Gastrocnemius medialis (tissue), 4 donors: ENCODE measurements at regions not wholly inside any gene's neighbourhood (a gene's known extent, or its start where the extent isn't known, plus 50 kb on each side); places are given as distances from the start of the nearest gene placed in this dataset.

Experiments
- ATAC-seq, 2 donors: fragments of 150-250 bp; one replicate each; pipeline ENCODE4 v1.9.1; 2016
- DNase-seq, 2 donors: peaks; one replicate each; pipeline ENCODE4 v3.0.0-alpha.2; 2019
- H3K27ac ChIP-seq, 4 donors: fragments of 200-600 bp; sonication (generic); 1 replicate in 1 of 4; 2 replicates in 3 of 4; pipeline ENCODE4 v1.5.1; 2016 to 2018; ENCODE audit warnings: mild to moderate bottlenecking in 2 of 4, moderate library complexity in 1 of 4
- H3K27me3 ChIP-seq, 3 donors: fragments of 200-600 bp; sonication (generic) in 2 of 3; 1 replicate in 1 of 3; 2 replicates in 2 of 3; pipeline versions ENCODE4 v1.5.1 to v1.6.0; 2016 to 2019; ENCODE audit warnings: mild to moderate bottlenecking in 1 of 3, moderate library complexity in 1 of 3
- H3K36me3 ChIP-seq, 2 donors: fragments of 200-600 bp; sonication (generic) in 1 of 2; one replicate each; pipeline ENCODE4 v1.5.1; 2017 to 2018
- H3K4me1 ChIP-seq, 2 donors: fragments of 200-600 bp; sonication (generic) in 1 of 2; one replicate each; pipeline ENCODE4 v1.5.1; 2016 to 2017; ENCODE audit warnings: mild to moderate bottlenecking in 2 of 2
- H3K4me3 ChIP-seq, 4 donors: fragments of 200-600 bp; sonication (generic) in 3 of 4; 1 replicate in 1 of 4; 2 replicates in 3 of 4; pipeline ENCODE4 v1.5.1; 2016 to 2019; ENCODE audit warnings: mild to moderate bottlenecking in 2 of 4
- H3K9me3 ChIP-seq, 3 donors: fragments of 200-600 bp; sonication (generic) in 2 of 3; 1 replicate in 1 of 3; 2 replicates in 2 of 3; pipeline ENCODE4 v1.5.1; 2016 to 2019
- CTCF ChIP-seq, 5 experiments: fragments of 450-650 bp in 3 of 5; fragments of 200-600 bp in 2 of 5; sonication (generic) in 2 of 5; IDR thresholded peaks in 4 of 5; conservative IDR thresholded peaks in 1 of 5; 1 replicate in 4 of 5; 2 replicates in 1 of 5; pipeline ENCODE4 v1.5.1; 2016 to 2019; ENCODE audit warnings: antibody characterized with exemption in 5 of 5, mild to moderate bottlenecking in 3 of 5, moderate library complexity in 3 of 5
- POLR2A ChIP-seq, 2 donors: fragments of 450-650 bp; IDR thresholded peaks; one replicate each; pipeline ENCODE4 v1.6.1; 2017; ENCODE audit warnings: antibody characterized with exemption in 2 of 2, mild to moderate bottlenecking in 2 of 2, moderate library complexity in 2 of 2
- in situ Hi-C, 4 donors: fragments of 200-750 bp; cut with MboI; loops; one replicate each; pipeline versions ENCODE4 v1.15.0 to v1.8.0; 2017; ENCODE audit warnings: low sequenced_read_pairs in 4 of 4
- intact Hi-C: fragments of 100-400 bp; cut with DNase I; formaldehyde crosslinking; loops from one replicate; pipeline ENCODE4 v1.15.1; 2023; ENCODE audit warnings: low total_unique reads

GRCh38 chr17:63171428-63172393 is 205.7 kb downstream of the TANC2 start:
- no peaks in the 10 kb centered on the region for H3K9me3 ChIP-seq
- no peak overlapping the region for H3K27ac ChIP-seq
- H3K36me3 ChIP-seq, result no peaks in the 10 kb centered on the region
- H3K4me1 ChIP-seq, result peaks cover 0 to 3% of the 10 kb centered on the region in 2 donors
- DNase-seq (no peak), ATAC-seq (no peak)
- in situ Hi-C loops (no loop called here), intact Hi-C loops (no loop called here)
- TF ChIP-seq POLR2A (IDR thresholded peaks at IDR 0.05) (no peak), CTCF (IDR thresholded peaks at IDR 0.05 in 4 of 5, conservative IDR thresholded peaks at IDR 0.05 in 1 of 5) (no peak)
- H3K4me3 ChIP-seq, result no peak overlapping the region
- no peaks in the 10 kb centered on the region for H3K27me3 ChIP-seq

- in situ Hi-C loops, result no loop called here
These were observed 207.4 kb downstream of the TANC2 start for GRCh38 chr17:63173450-63173849.

DNA sequence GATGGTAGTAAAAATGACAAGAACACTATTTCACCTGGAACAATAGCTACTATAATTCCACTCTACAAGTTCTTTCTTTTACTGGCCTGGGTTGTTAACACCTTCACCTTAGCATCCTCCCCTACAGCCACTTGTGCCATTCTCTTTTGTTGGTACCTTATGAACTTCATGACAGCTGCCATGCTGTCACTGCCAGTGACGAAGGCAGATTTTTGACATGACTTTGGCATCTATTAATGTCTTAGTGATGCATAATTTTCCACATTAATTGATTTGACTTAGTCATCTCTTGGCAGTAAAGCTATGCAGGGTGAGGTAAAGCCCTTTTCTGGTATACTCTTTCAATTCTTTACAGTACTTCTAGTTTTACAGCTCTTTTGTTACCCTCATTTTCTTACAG is 207.9 kb downstream of the TANC2 start:
- H3K27ac ChIP-seq, result no peak overlapping the region
- TF ChIP-seq CTCF (IDR thresholded peaks at IDR 0.05 in 4 of 5, conservative IDR thresholded peaks at IDR 0.05 in 1 of 5), result no peak
- no peak for TF ChIP-seq POLR2A (IDR thresholded peaks at IDR 0.05)
- no peaks in the 10 kb centered on the region for H3K36me3 ChIP-seq
- H3K27me3 ChIP-seq, result no peaks in the 10 kb centered on the region
- DNase-seq (no peak), ATAC-seq (no peak)
- intact Hi-C loops (no loop called here), in situ Hi-C loops (no loop called here)
- no peak overlapping the region for H3K4me3 ChIP-seq
- peaks cover 0 to 3% of the 10 kb centered on the region in 2 donors for H3K4me1 ChIP-seq
- H3K9me3 ChIP-seq, result no peaks in the 10 kb centered on the region

More at GRCh38 chr17:63173450-63173849, 207.4 kb downstream of the TANC2 start:
- no peak for DNase-seq
- no peak for ATAC-seq
- H3K27me3 ChIP-seq, result no peaks in the 10 kb centered on the region
- no peak overlapping the region for H3K4me3 ChIP-seq
- intact Hi-C loops, result no loop called here
- no peaks in the 10 kb centered on the region for H3K9me3 ChIP-seq
- no peaks in the 10 kb centered on the region for H3K36me3 ChIP-seq
- TF ChIP-seq CTCF (IDR thresholded peaks at IDR 0.05 in 4 of 5, conservative IDR thresholded peaks at IDR 0.05 in 1 of 5), result no peak
- TF ChIP-seq POLR2A (IDR thresholded peaks at IDR 0.05), result no peak
- H3K27ac ChIP-seq, result no peak overlapping the region
- H3K4me1 ChIP-seq, result peaks cover 0 to 3% of the 10 kb centered on the region in 2 donors

DNA sequence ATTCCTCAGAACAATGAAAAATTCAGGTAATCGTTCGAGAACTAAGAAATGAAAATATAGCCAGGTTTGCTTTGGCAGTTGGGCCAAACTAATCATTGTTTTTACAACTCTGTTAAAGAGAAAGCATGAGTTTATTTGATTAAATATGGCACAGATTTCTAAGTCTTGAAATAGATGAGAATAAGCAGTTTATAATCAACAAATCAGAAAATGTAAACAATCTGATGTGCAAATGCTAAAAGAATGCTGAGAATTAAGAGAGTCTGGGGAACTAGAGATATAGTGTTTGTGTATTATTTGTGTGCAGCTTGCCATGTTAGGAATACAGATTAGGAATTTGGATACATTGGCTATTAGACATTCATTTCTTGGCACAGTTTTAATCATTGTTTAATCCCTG is 212.5 kb downstream of the TANC2 start:
- in situ Hi-C loops (no loop called here), intact Hi-C loops (no loop called here)
- ATAC-seq (no peak), DNase-seq (no peak)
- H3K27me3 ChIP-seq, result no peaks in the 10 kb centered on the region
- H3K36me3 ChIP-seq, result no peaks in the 10 kb centered on the region
- TF ChIP-seq POLR2A (IDR thresholded peaks at IDR 0.05) (no peak), CTCF (IDR thresholded peaks at IDR 0.05 in 4 of 5, conservative IDR thresholded peaks at IDR 0.05 in 1 of 5) (no peak)
- no peak overlapping the region for H3K4me3 ChIP-seq
- no peak overlapping the region for H3K27ac ChIP-seq
- no peaks in the 10 kb centered on the region for H3K4me1 ChIP-seq
- no peaks in the 10 kb centered on the region for H3K9me3 ChIP-seq
